HG03095 (cell line): ENCODE measurements at regions not wholly inside any gene's neighbourhood (a gene's known extent, or its start where the extent isn't known, plus 50 kb on each side); places are given as distances from the start of the nearest gene placed in this dataset.
"Not testable (repeated sequence)": the region's sequence is repeated elsewhere in the genome, so short reads cannot be mapped to it uniquely, and the experiment has no call there.

Source experiments
- ATAC-seq: cut with Tn5 transposase; IDR thresholded peaks from one replicate; pipeline ENCODE4 v1.9.1; 2021; ENCODE audit warnings: moderate library complexity; ENCODE audit not compliant: unreplicated experiment

GRCh38 chr4:66855956-66856355, 689.3 kb downstream of the CENPC start:
- ATAC-seq = no peak

- ATAC-seq = no peak
Observed at GRCh38 chr4:66853845-66854244, 691.5 kb downstream of the CENPC start.

GRCh38 chr4:66852843-66853242, 692.5 kb downstream of the CENPC start:
- ATAC-seq = no peak

- ATAC-seq = no peak
Observed at GRCh38 chr4:66849596-66849995, 695.7 kb downstream of the CENPC start.

- ATAC-seq = no peak
Observed at GRCh38 chr4:66842724-66843088, 702.6 kb downstream of the CENPC start.

GRCh38 chr4:66842026-66842723, 703.1 kb downstream of the CENPC start:
- no peak for ATAC-seq

- ATAC-seq = no peak
Observed at GRCh38 chr4:66840178-66840577, 705.1 kb downstream of the CENPC start.

- ATAC-seq = no peak
Observed at GRCh38 chr4:66837279-66837922, 707.9 kb downstream of the CENPC start.

GRCh38 chr4:66829310-66829709, 716.0 kb downstream of the CENPC start:
- ATAC-seq = no peak

- no peak for ATAC-seq
Observed at GRCh38 chr4:66820681-66821080, 724.6 kb downstream of the CENPC start.

- ATAC-seq = no peak
Observed at GRCh38 chr4:66814277-66814676, 731.0 kb downstream of the CENPC start.

- no peak for ATAC-seq
Observed at GRCh38 chr4:66805582-66805981, 739.7 kb downstream of the CENPC start.

GRCh38 chr4:66804979-66805378, 740.3 kb downstream of the CENPC start:
- ATAC-seq = no peak

- no peak for ATAC-seq
Observed at GRCh38 chr4:66797608-66798007, 747.7 kb downstream of the CENPC start.

GRCh38 chr4:66795724-66796123, 749.6 kb downstream of the CENPC start:
- no peak for ATAC-seq

GRCh38 chr4:66794390-66795034, 750.8 kb downstream of the CENPC start:
- no peak for ATAC-seq

- ATAC-seq = no peak
Observed at GRCh38 chr4:66791686-66792085, 753.6 kb downstream of the CENPC start.

- no peak for ATAC-seq
Observed at GRCh38 chr4:66785479-66785878, 759.8 kb downstream of the CENPC start.

- not testable (repeated sequence) for ATAC-seq
Observed at GRCh38 chr4:66782751-66783150, 762.6 kb downstream of the CENPC start.

- ATAC-seq = no peak
Observed at GRCh38 chr4:66777097-66777496, 768.2 kb downstream of the CENPC start.

- ATAC-seq = no peak
Observed at GRCh38 chr4:66769441-66769840, 775.9 kb downstream of the CENPC start.

GRCh38 chr4:66767442-66767841, 777.9 kb downstream of the CENPC start:
- ATAC-seq = no peak
